ENCODE measurements at regions not wholly inside any gene's neighbourhood (a gene's known extent, or its start where the extent isn't known, plus 50 kb on each side); places are given as distances from the start of the nearest gene placed in this dataset.

DNA sequence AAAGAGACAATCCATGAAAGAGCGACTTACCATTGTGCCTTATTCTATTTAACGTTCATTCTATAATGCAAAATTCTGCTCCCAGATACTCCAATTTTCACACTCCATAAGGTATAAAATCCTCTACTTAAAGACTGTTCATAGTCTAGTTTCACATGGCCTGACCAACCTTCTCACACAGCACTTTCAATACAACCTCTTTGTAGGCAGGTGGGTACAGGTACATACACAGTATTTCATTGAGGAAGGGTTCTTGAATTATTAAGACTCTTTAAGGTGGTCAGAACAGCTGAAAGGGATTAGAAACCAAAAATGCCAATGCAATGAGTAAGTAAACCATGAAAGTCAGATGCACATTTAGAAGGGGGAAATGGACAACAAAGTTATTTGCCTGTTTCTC lies 352.0 kb downstream of the PARP8 start:
- H3K4me1 Mint-ChIP-seq (ENCODE audit: low read depth): no peaks in the 10 kb centered on the region
- no peaks in the 10 kb centered on the region for H3K9me3 Mint-ChIP-seq (ENCODE audit: low read depth)
- TF ChIP-seq CTCF (IDR thresholded peaks at IDR 0.05): no peak
- no peaks in the 10 kb centered on the region for H3K36me3 Mint-ChIP-seq (ENCODE audit: low read depth)
- no peaks in the 10 kb centered on the region for H3K27me3 Mint-ChIP-seq (ENCODE audit: low read depth)
- H3K4me3 Mint-ChIP-seq (ENCODE audit: unreplicated experiment): no peak overlapping the region
- H3K27ac Mint-ChIP-seq (ENCODE audit: unreplicated experiment): no peak overlapping the region
- DNase-seq (ENCODE audit: low spot score): no peak

GRCh38 chr5:51024263-51024662 lies 357.8 kb downstream of the PARP8 start:
- Mint-ChIP-seq H3K27me3 (ENCODE audit: low read depth) (peaks cover 7% of the 10 kb centered on the region), H3K4me3 (ENCODE audit: unreplicated experiment) (no peak overlapping the region), H3K4me1 (ENCODE audit: low read depth) (no peaks in the 10 kb centered on the region), H3K27ac (ENCODE audit: unreplicated experiment) (no peak overlapping the region), H3K9me3 (ENCODE audit: low read depth) (peaks cover 4% of the 10 kb centered on the region), H3K36me3 (ENCODE audit: low read depth) (no peaks in the 10 kb centered on the region)
- no peak for TF ChIP-seq CTCF (IDR thresholded peaks at IDR 0.05)
- DNase-seq (ENCODE audit: low spot score): no peak

GRCh38 chr5:51027271-51027670 lies 356.0 kb upstream of the ISL1 start:
- TF ChIP-seq CTCF (IDR thresholded peaks at IDR 0.05): no peak
- Mint-ChIP-seq H3K4me1 (ENCODE audit: low read depth) (no peaks in the 10 kb centered on the region), H3K27me3 (ENCODE audit: low read depth) (peaks cover 15% of the 10 kb centered on the region), H3K27ac (ENCODE audit: unreplicated experiment) (no peak overlapping the region), H3K9me3 (ENCODE audit: low read depth) (peaks cover 4% of the 10 kb centered on the region), H3K4me3 (ENCODE audit: unreplicated experiment) (no peak overlapping the region), H3K36me3 (ENCODE audit: low read depth) (no peaks in the 10 kb centered on the region)
- no peak for DNase-seq (ENCODE audit: low spot score)

DNA sequence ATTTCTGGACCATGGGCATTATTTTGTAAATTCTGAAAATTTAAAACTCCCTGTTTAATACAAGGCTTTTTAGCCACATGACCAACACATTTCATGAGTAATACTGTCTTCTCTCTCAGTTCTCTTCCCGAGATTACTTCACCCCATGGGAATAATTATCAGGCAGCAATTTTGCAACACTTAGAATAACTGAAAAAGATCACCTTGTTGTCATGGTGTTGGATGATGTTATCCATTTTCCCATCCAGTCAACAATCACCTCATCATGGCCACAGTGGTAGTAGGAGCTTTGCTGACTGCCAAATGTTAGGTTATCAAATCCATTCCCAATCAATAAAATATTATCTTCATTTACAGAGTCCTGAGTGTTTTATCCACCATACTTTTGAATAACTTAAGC lies 354.9 kb upstream of the ISL1 start:
- Mint-ChIP-seq H3K4me3 (ENCODE audit: unreplicated experiment) (no peak overlapping the region), H3K27me3 (ENCODE audit: low read depth) (peaks cover 15% of the 10 kb centered on the region), H3K27ac (ENCODE audit: unreplicated experiment) (no peak overlapping the region), H3K4me1 (ENCODE audit: low read depth) (no peaks in the 10 kb centered on the region), H3K36me3 (ENCODE audit: low read depth) (no peaks in the 10 kb centered on the region), H3K9me3 (ENCODE audit: low read depth) (peaks cover 4% of the 10 kb centered on the region)
- no peak for DNase-seq (ENCODE audit: low spot score)
- TF ChIP-seq CTCF (IDR thresholded peaks at IDR 0.05): no peak

DNA sequence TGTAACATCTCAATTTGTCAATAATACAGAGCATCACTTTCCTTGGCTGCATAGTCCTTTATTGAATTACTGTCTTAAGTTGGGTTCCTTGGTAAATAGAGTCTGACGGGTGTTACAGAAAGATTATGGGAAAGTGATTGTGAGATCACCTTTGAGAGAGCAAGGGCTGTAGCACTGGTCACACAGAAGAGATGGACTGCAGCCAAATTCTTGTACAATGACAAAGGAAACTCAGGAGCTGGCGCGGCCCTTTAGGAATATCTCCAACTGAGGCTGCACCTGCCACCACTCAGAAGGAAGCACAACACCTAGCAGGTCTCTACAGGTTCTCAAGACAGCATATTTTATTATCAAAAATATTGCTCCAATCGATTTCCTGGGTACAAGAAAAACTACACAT lies 350.0 kb upstream of the ISL1 start:
- TF ChIP-seq CTCF (IDR thresholded peaks at IDR 0.05): no peak
- DNase-seq (ENCODE audit: low spot score): no peak
- no peak overlapping the region for H3K4me3 Mint-ChIP-seq (ENCODE audit: unreplicated experiment)
- peaks cover 8% of the 10 kb centered on the region for H3K27me3 Mint-ChIP-seq (ENCODE audit: low read depth)
- no peaks in the 10 kb centered on the region for H3K4me1 Mint-ChIP-seq (ENCODE audit: low read depth)
- H3K36me3 Mint-ChIP-seq (ENCODE audit: low read depth): no peaks in the 10 kb centered on the region
- H3K9me3 Mint-ChIP-seq (ENCODE audit: low read depth): no peaks in the 10 kb centered on the region
- no peak overlapping the region for H3K27ac Mint-ChIP-seq (ENCODE audit: unreplicated experiment)
